GM19438 (cell line): ENCODE measurements at regions not wholly inside any gene's neighbourhood (a gene's known extent, or its start where the extent isn't known, plus 50 kb on each side); places are given as distances from the start of the nearest gene placed in this dataset.

ENCODE experiments used
- ATAC-seq: cut with Tn5 transposase; IDR thresholded peaks from one replicate; pipeline ENCODE4 v1.9.1; 2021; ENCODE audit warnings: low read depth; ENCODE audit not compliant: unreplicated experiment

GRCh38 chr14:95466506-95466905 is 49.9 kb downstream of the SYNE3 start:
- ATAC-seq = no peak

- ATAC-seq = no peak
Observed at GRCh38 chr14:95465936-95466335, 50.5 kb downstream of the SYNE3 start.

GRCh38 chr14:95465358-95465757 is 51.1 kb downstream of the SYNE3 start:
- no peak for ATAC-seq

GRCh38 chr14:95464514-95464913 is 51.9 kb downstream of the SYNE3 start:
- ATAC-seq = no peak

- ATAC-seq = no peak
Observed at GRCh38 chr14:95464103-95464502, 52.3 kb downstream of the SYNE3 start.

- ATAC-seq = no peak
Observed at GRCh38 chr14:95463171-95463901, 53.1 kb downstream of the SYNE3 start.

- no peak for ATAC-seq
Observed at GRCh38 chr14:95462491-95462890, 54.0 kb downstream of the SYNE3 start.

- ATAC-seq = no peak
Observed at GRCh38 chr14:95460647-95461478, 55.6 kb downstream of the SYNE3 start.

GRCh38 chr14:95458906-95459305 is 57.5 kb downstream of the SYNE3 start:
- no peak for ATAC-seq

GRCh38 chr14:95458459-95458858 is 58.0 kb downstream of the SYNE3 start:
- no peak for ATAC-seq

GRCh38 chr14:95456281-95456680 is 60.2 kb downstream of the SYNE3 start:
- no peak for ATAC-seq

- no peak for ATAC-seq
Observed at GRCh38 chr14:95455246-95455645, 61.2 kb downstream of the SYNE3 start.

- no peak for ATAC-seq
Observed at GRCh38 chr14:95453713-95453980, 62.8 kb downstream of the SYNE3 start.

GRCh38 chr14:95452893-95453712 is 63.3 kb downstream of the SYNE3 start:
- ATAC-seq = no peak

GRCh38 chr14:95452176-95452892 is 64.1 kb downstream of the SYNE3 start:
- ATAC-seq = no peak

- ATAC-seq = no peak
Observed at GRCh38 chr14:95449131-95449530, 67.3 kb downstream of the SYNE3 start.

- no peak for ATAC-seq
Observed at GRCh38 chr14:95446470-95446869, 70.0 kb downstream of the SYNE3 start.

- ATAC-seq = no peak
Observed at GRCh38 chr14:95445676-95446075, 70.8 kb downstream of the SYNE3 start.

GRCh38 chr14:95445161-95445560 is 71.3 kb downstream of the SYNE3 start:
- no peak for ATAC-seq
